Brain microvascular endothelial cell (primary cell): ENCODE measurements at regions not wholly inside any gene's neighbourhood (a gene's known extent, or its start where the extent isn't known, plus 50 kb on each side); places are given as distances from the start of the nearest gene placed in this dataset.

Experiments used
- DNase-seq: peaks from one replicate; pipeline ENCODE4 v3.0.0-alpha.2; 2020
- H3K27ac ChIP-seq: fragments of 250-450 bp; sonication (Bioruptor Pico); 2 replicates; pipeline ENCODE4 v1.5.1; 2020; ENCODE audit warnings: mild to moderate bottlenecking, moderate library complexity
- H3K27me3 ChIP-seq: fragments of 250-450 bp; sonication (Bioruptor Pico); replicated peaks from 2 replicates; pipeline ENCODE4 v1.5.1; 2020; ENCODE audit warnings: mild to moderate bottlenecking
- H3K36me3 ChIP-seq: fragments of 250-450 bp; sonication (Bioruptor Pico); replicated peaks from 2 replicates; pipeline ENCODE4 v1.5.1; 2020; ENCODE audit warnings: mild to moderate bottlenecking
- H3K4me3 ChIP-seq: 2 replicates; pipeline ENCODE4 v1.5.1; 2011; ENCODE audit warnings: low read depth, mild to moderate bottlenecking, control low read depth, low read length, moderate library complexity
- CTCF ChIP-seq: IDR thresholded peaks from 2 replicates; pipeline ENCODE4 v1.5.1; 2011; ENCODE audit warnings: low read depth, mild to moderate bottlenecking, moderate library complexity, low read length, control low read depth, inconsistent platforms; ENCODE audit errors: missing control alignments
- in situ Hi-C: cut with HindIII; loops from 2 replicates; pipeline ENCODE4 v1.10.0; 2017; ENCODE audit warnings: low sequenced_read_pairs, low pct_ligation_motif_present

GRCh38 chr12:18905134-18905533, 167.2 kb downstream of the CAPZA3 start:
- Histone ChIP-seq H3K27ac (no peak overlapping the region), H3K4me3 (no peak overlapping the region)
- in situ Hi-C loops, result no loop called here

GRCh38 chr12:18906395-18906794, 168.5 kb downstream of the CAPZA3 start:
- H3K27ac ChIP-seq, result no peak overlapping the region
- in situ Hi-C loops, result no loop called here
- no peaks in the 10 kb centered on the region for H3K36me3 ChIP-seq
- TF ChIP-seq CTCF, result no peak
- no peaks in the 10 kb centered on the region for H3K27me3 ChIP-seq
- no peak overlapping the region for H3K4me3 ChIP-seq
- DNase-seq, result no peak

More at GRCh38 chr12:18905134-18905533, 167.2 kb downstream of the CAPZA3 start:
- H3K27me3 ChIP-seq, result no peaks in the 10 kb centered on the region
- no peak for DNase-seq
- TF ChIP-seq CTCF, result no peak
- no peaks in the 10 kb centered on the region for H3K36me3 ChIP-seq

GRCh38 chr12:18907127-18907526, 169.2 kb downstream of the CAPZA3 start:
- H3K36me3 ChIP-seq, result no peaks in the 10 kb centered on the region
- in situ Hi-C loops, result no loop called here
- H3K4me3 ChIP-seq, result no peak overlapping the region
- no peak for DNase-seq
- no peaks in the 10 kb centered on the region for H3K27me3 ChIP-seq
- no peak for TF ChIP-seq CTCF
- H3K27ac ChIP-seq, result no peak overlapping the region

GRCh38 chr12:18907728-18908127, 169.8 kb downstream of the CAPZA3 start:
- in situ Hi-C loops, result no loop called here
- Histone ChIP-seq H3K36me3 (no peaks in the 10 kb centered on the region), H3K27ac (no peak overlapping the region), H3K4me3 (no peak overlapping the region), H3K27me3 (no peaks in the 10 kb centered on the region)
- TF ChIP-seq CTCF, result no peak
- no peak for DNase-seq

GRCh38 chr12:18908191-18908590, 170.3 kb downstream of the CAPZA3 start:
- in situ Hi-C loops, result no loop called here
- TF ChIP-seq CTCF, result no peak
- no peaks in the 10 kb centered on the region for H3K36me3 ChIP-seq
- H3K4me3 ChIP-seq, result no peak overlapping the region
- no peak overlapping the region for H3K27ac ChIP-seq
- H3K27me3 ChIP-seq, result no peaks in the 10 kb centered on the region
- DNase-seq, result no peak

GRCh38 chr12:18919871-18920511, 182.1 kb downstream of the CAPZA3 start:
- in situ Hi-C loops, result no loop called here

More at GRCh38 chr12:18919871-18920511, 182.1 kb downstream of the CAPZA3 start:
- H3K27me3 ChIP-seq, result no peaks in the 10 kb centered on the region
- DNase-seq, result no peak
- H3K4me3 ChIP-seq, result no peak overlapping the region
- no peak overlapping the region for H3K27ac ChIP-seq
- TF ChIP-seq CTCF, result no peak
- H3K36me3 ChIP-seq, result no peaks in the 10 kb centered on the region
